ENCODE measurements at regions not wholly inside any gene's neighbourhood (a gene's known extent, or its start where the extent isn't known, plus 50 kb on each side); places are given as distances from the start of the nearest gene placed in this dataset.

DNA sequence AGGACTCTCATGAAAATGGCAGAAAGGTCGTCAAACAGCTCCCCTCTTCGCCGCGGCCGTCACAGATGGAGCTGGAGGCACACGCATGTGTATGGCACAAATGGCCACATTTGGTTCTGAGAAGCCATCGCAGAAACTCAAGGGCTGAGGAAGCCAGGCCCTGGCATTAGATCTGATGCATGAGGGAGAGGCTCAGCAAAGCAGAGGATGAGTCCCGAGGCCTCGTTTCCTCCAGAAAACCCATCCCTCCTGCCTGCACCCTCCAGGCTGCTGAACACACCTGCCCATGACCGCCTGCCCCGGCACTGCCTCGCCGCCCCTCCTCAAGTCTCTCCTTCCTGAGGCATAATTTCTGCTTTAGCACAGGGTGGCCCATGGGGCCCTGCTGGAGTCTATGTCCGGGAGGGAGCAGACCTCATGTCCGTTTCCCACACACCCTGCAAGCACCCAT lies 240.3 kb downstream of the DLL1 start:
- Histone ChIP-seq H4K20me1 (ENCODE audit: control insufficient read depth, insufficient read depth, low read depth, low read length) (no peaks in the 10 kb centered on the region), H3K9me3 (ENCODE audit: control insufficient read depth, insufficient read depth, low read length) (peaks cover 8% of the 10 kb centered on the region; the same call in 1 of the 2 replicates), H3K27ac (ENCODE audit: low read depth, low read length) (no peak overlapping the region), H3K79me2 (ENCODE audit: control insufficient read depth, low read length) (no peaks in the 10 kb centered on the region), H3K36me3 (ENCODE audit: control insufficient read depth, low read length) (no peaks in the 10 kb centered on the region), H3K9me2 (replicated peaks; ENCODE audit: control insufficient read depth, low read length) (no peaks in the 10 kb centered on the region), H3K4me1 (ENCODE audit: control insufficient read depth, low read length) (no peaks in the 10 kb centered on the region), H3K27me3 (ENCODE audit: control insufficient read depth, low read length) (no peaks in the 10 kb centered on the region), H3F3A (ENCODE audit: control insufficient read depth, insufficient read depth) (no peaks in the 10 kb centered on the region), H3K4me3 (ENCODE audit: low read length) (no peak overlapping the region), H3K4me2 (ENCODE audit: low read length) (no peak overlapping the region)
- TF ChIP-seq, protein P1, sequence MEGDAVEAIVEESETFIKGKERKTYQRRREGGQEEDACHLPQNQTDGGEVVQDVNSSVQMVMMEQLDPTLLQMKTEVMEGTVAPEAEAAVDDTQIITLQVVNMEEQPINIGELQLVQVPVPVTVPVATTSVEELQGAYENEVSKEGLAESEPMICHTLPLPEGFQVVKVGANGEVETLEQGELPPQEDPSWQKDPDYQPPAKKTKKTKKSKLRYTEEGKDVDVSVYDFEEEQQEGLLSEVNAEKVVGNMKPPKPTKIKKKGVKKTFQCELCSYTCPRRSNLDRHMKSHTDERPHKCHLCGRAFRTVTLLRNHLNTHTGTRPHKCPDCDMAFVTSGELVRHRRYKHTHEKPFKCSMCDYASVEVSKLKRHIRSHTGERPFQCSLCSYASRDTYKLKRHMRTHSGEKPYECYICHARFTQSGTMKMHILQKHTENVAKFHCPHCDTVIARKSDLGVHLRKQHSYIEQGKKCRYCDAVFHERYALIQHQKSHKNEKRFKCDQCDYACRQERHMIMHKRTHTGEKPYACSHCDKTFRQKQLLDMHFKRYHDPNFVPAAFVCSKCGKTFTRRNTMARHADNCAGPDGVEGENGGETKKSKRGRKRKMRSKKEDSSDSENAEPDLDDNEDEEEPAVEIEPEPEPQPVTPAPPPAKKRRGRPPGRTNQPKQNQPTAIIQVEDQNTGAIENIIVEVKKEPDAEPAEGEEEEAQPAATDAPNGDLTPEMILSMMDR (IDR thresholded peaks at IDR 0.05; ENCODE audit: low read depth, low read length, poor library complexity, severe bottlenecking) = no peak
- TF ChIP-seq EZH2phosphoT487 (IDR thresholded peaks at IDR 0.05; ENCODE audit: borderline replicate concordance, low read length) = no peak

DNA sequence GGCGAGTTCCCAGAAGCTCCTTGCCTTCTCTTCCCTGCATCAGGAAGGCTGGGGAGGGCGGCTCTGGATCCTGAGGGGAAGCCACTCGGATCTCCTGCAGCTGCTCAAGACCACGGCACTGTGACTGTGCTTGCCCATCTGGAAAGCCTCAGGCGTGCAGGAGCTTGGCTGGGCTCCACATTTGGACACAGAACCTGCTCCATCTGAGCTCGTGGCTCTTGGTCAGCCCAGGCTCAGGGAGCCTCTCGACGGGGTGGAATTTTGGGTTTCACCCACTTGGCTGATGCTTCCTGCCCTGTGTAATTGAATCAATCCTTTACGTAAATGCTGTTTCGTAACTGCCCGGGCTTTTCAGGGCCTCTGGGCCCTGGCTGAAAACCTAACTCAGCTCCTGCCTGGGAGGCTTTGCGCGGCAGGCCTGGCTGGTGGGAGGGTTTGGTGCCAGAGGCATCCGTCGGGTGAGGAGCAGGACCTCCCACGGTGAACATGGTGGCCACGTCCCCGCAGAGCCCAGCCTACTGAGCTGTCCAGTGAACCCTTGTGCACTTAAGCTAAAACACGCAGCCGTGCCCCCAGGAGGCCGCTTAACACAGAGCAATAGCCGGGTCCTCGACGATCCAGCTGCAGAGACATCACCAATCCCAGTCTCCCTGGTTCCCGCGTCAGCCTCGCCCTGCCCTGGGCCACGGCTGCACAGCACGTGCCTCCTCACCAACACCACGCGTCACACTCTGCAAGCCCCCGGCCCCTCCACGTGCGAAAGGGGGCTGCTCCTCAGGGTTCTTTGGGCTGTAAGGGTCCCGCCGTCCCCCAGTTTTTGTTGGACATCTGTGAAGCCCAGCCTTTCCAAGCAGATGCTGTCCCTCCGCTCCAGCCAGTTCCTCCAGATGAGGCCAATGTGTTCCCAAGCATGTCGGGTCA lies 241.0 kb downstream of the DLL1 start:
- H3K4me2 ChIP-seq (ENCODE audit: low read length) = no peak overlapping the region
- no peaks in the 10 kb centered on the region for H3K4me1 ChIP-seq (ENCODE audit: control insufficient read depth, low read length)
- H3K79me2 ChIP-seq (ENCODE audit: control insufficient read depth, low read length) = no peaks in the 10 kb centered on the region
- H3K4me3 ChIP-seq (ENCODE audit: low read length) = no peak overlapping the region
- no peaks in the 10 kb centered on the region for H3K9me2 ChIP-seq (replicated peaks; ENCODE audit: control insufficient read depth, low read length)
- H3F3A ChIP-seq (ENCODE audit: control insufficient read depth, insufficient read depth) = no peaks in the 10 kb centered on the region
- no peaks in the 10 kb centered on the region for H4K20me1 ChIP-seq (ENCODE audit: control insufficient read depth, insufficient read depth, low read depth, low read length)
- H3K27ac ChIP-seq (ENCODE audit: low read depth, low read length) = no peak overlapping the region
- H3K9me3 ChIP-seq (ENCODE audit: control insufficient read depth, insufficient read depth, low read length) = peaks cover 10% of the 10 kb centered on the region; the same call in 1 of the 2 replicates
- no peaks in the 10 kb centered on the region for H3K27me3 ChIP-seq (ENCODE audit: control insufficient read depth, low read length)
- no peak for TF ChIP-seq EZH2phosphoT487 (IDR thresholded peaks at IDR 0.05; ENCODE audit: borderline replicate concordance, low read length)
- TF ChIP-seq, protein P1 (IDR thresholded peaks at IDR 0.05; ENCODE audit: low read depth, low read length, poor library complexity, severe bottlenecking) = no peak
- no peaks in the 10 kb centered on the region for H3K36me3 ChIP-seq (ENCODE audit: control insufficient read depth, low read length)

DNA sequence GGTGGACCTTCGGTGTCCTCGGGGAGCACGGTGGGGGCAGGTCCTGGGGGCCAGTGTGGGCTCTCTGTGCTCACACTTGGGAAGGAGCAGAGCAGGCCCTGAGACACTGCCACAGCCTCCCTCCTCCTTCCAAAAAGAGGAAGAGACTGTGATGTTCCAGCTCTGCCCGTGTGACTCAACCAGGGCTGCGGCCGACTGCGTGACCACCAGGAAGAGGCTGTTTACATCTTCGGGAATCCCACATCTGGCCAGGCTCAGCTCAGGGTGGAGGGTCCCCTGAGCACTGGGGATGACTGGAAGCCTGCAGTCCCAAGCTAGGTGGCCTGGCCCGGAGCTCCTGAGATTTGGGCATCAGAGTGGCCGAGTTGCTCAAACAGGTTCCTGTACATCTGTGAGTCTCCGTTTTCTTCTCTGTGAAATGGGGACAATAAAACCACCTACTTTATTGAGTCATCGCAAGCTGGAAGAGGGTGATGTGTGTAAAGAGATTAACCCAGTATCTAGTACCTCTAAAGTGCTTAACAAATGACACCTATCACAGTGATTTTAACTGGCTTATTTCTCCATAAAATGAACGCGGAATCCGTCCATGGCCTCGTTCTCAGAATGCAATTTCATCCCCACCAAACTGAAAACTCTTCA lies 242.1 kb downstream of the DLL1 start:
- no peak overlapping the region for H3K4me3 ChIP-seq (ENCODE audit: low read length)
- H3K27ac ChIP-seq (ENCODE audit: low read depth, low read length) = no peak overlapping the region
- H3K79me2 ChIP-seq (ENCODE audit: control insufficient read depth, low read length) = no peaks in the 10 kb centered on the region
- H3K27me3 ChIP-seq (ENCODE audit: control insufficient read depth, low read length) = no peaks in the 10 kb centered on the region
- H3F3A ChIP-seq (ENCODE audit: control insufficient read depth, insufficient read depth) = no peaks in the 10 kb centered on the region
- no peaks in the 10 kb centered on the region for H4K20me1 ChIP-seq (ENCODE audit: control insufficient read depth, insufficient read depth, low read depth, low read length)
- H3K9me3 ChIP-seq (ENCODE audit: control insufficient read depth, insufficient read depth, low read length) = peaks cover 8% of the 10 kb centered on the region; the same call in 1 of the 2 replicates
- H3K36me3 ChIP-seq (ENCODE audit: control insufficient read depth, low read length) = no peaks in the 10 kb centered on the region
- no peak overlapping the region for H3K4me2 ChIP-seq (ENCODE audit: low read length)
- no peaks in the 10 kb centered on the region for H3K9me2 ChIP-seq (replicated peaks; ENCODE audit: control insufficient read depth, low read length)
- H3K4me1 ChIP-seq (ENCODE audit: control insufficient read depth, low read length) = no peaks in the 10 kb centered on the region
- TF ChIP-seq EZH2phosphoT487 (IDR thresholded peaks at IDR 0.05; ENCODE audit: borderline replicate concordance, low read length) = no peak
- TF ChIP-seq, protein P1 (IDR thresholded peaks at IDR 0.05; ENCODE audit: low read depth, low read length, poor library complexity, severe bottlenecking) = no peak
